HG02885 (cell line): ENCODE measurements at regions not wholly inside any gene's neighbourhood (a gene's known extent, or its start where the extent isn't known, plus 50 kb on each side); places are given as distances from the start of the nearest gene placed in this dataset.

Source experiments
- ATAC-seq: cut with Tn5 transposase; IDR thresholded peaks from one replicate; pipeline ENCODE4 v1.9.1; 2021; ENCODE audit warnings: mild to moderate bottlenecking; ENCODE audit not compliant: unreplicated experiment, poor library complexity

- no peak for ATAC-seq
These were observed 105.7 kb downstream of the ZNF326 start for GRCh38 chr1:90100566-90100965.

GRCh38 chr1:90092441-90092840 lies 97.5 kb downstream of the ZNF326 start:
- ATAC-seq, result no peak
